Ascending aorta (tissue), 2 donors: ENCODE measurements at regions not wholly inside any gene's neighbourhood (a gene's known extent, or its start where the extent isn't known, plus 50 kb on each side); places are given as distances from the start of the nearest gene placed in this dataset.

Experiments
- DNase-seq, 2 donors: peaks; one replicate each; pipeline ENCODE4 v3.0.0-alpha.2; 2019; ENCODE audit warnings: low spot score in 2 of 2
- H3K27ac ChIP-seq, 2 donors: fragments of 200-600 bp; sonication (generic); one replicate each; pipeline ENCODE4 v1.5.1; 2016 to 2017; ENCODE audit warnings: mild to moderate bottlenecking in 1 of 2
- H3K27me3 ChIP-seq: fragments of 200-600 bp; sonication (generic); one replicate; pipeline ENCODE4 v1.5.1; 2017
- H3K36me3 ChIP-seq, 2 donors: fragments of 200-600 bp; sonication (generic); one replicate each; pipeline ENCODE4 v1.5.1; 2016
- H3K4me1 ChIP-seq, 2 donors: fragments of 200-600 bp; sonication (generic); one replicate each; pipeline ENCODE4 v1.5.1; 2016 to 2017; ENCODE audit warnings: mild to moderate bottlenecking in 1 of 2
- H3K4me3 ChIP-seq, 2 donors: fragments of 200-600 bp; sonication (generic); one replicate each; pipeline ENCODE4 v1.5.1; 2016 to 2017; ENCODE audit warnings: mild to moderate bottlenecking in 1 of 2
- H3K9me3 ChIP-seq, 2 donors: fragments of 200-600 bp; sonication (generic); one replicate each; pipeline ENCODE4 v1.5.1; 2016
- CTCF ChIP-seq, 3 experiments: fragments of 200-600 bp in 2 of 3; fragments of 450-650 bp in 1 of 3; sonication (generic) in 2 of 3; IDR thresholded peaks; one replicate each; pipeline ENCODE4 v1.5.1; 2016 to 2019; ENCODE audit warnings: antibody characterized with exemption in 3 of 3, mild to moderate bottlenecking in 1 of 3, moderate library complexity in 1 of 3
- intact Hi-C: fragments of 100-400 bp; cut with DNase I; formaldehyde crosslinking; loops from one replicate; pipeline ENCODE4 v1.15.1; 2023

- peaks cover 0 to under 1% of the 10 kb centered on the region in 2 donors for H3K9me3 ChIP-seq
- H3K4me1 ChIP-seq, result no peaks in the 10 kb centered on the region
- TF ChIP-seq CTCF (IDR thresholded peaks at IDR 0.05), result no peak
- H3K36me3 ChIP-seq, result no peaks in the 10 kb centered on the region
- intact Hi-C loops, result no loop called here
- no peak overlapping the region for H3K4me3 ChIP-seq
- H3K27ac ChIP-seq, result no peak overlapping the region
- no peaks in the 10 kb centered on the region for H3K27me3 ChIP-seq
- no peak for DNase-seq
Measured at GRCh38 chr10:108252771-108253170, 1088.3 kb upstream of the SORCS1 start.

GRCh38 chr10:108250936-108251620 is 1086.6 kb upstream of the SORCS1 start:
- intact Hi-C loops, result no loop called here

GRCh38 chr10:108249940-108250339 is 1085.4 kb upstream of the SORCS1 start:
- intact Hi-C loops, result no loop called here
- no peak for TF ChIP-seq CTCF (IDR thresholded peaks at IDR 0.05)
- no peaks in the 10 kb centered on the region for H3K36me3 ChIP-seq
- H3K27ac ChIP-seq, result no peak overlapping the region
- H3K9me3 ChIP-seq, result peaks cover 0 to 6% of the 10 kb centered on the region in 2 donors
- no peaks in the 10 kb centered on the region for H3K27me3 ChIP-seq
- H3K4me1 ChIP-seq, result no peaks in the 10 kb centered on the region
- no peak for DNase-seq
- no peak overlapping the region for H3K4me3 ChIP-seq

More at GRCh38 chr10:108250936-108251620, 1086.6 kb upstream of the SORCS1 start:
- TF ChIP-seq CTCF (IDR thresholded peaks at IDR 0.05), result no peak
- no peaks in the 10 kb centered on the region for H3K36me3 ChIP-seq
- no peak overlapping the region for H3K4me3 ChIP-seq
- no peaks in the 10 kb centered on the region for H3K4me1 ChIP-seq
- H3K9me3 ChIP-seq, result peaks cover 0 to 6% of the 10 kb centered on the region in 2 donors
- no peak for DNase-seq
- no peaks in the 10 kb centered on the region for H3K27me3 ChIP-seq
- H3K27ac ChIP-seq, result no peak overlapping the region

DNA sequence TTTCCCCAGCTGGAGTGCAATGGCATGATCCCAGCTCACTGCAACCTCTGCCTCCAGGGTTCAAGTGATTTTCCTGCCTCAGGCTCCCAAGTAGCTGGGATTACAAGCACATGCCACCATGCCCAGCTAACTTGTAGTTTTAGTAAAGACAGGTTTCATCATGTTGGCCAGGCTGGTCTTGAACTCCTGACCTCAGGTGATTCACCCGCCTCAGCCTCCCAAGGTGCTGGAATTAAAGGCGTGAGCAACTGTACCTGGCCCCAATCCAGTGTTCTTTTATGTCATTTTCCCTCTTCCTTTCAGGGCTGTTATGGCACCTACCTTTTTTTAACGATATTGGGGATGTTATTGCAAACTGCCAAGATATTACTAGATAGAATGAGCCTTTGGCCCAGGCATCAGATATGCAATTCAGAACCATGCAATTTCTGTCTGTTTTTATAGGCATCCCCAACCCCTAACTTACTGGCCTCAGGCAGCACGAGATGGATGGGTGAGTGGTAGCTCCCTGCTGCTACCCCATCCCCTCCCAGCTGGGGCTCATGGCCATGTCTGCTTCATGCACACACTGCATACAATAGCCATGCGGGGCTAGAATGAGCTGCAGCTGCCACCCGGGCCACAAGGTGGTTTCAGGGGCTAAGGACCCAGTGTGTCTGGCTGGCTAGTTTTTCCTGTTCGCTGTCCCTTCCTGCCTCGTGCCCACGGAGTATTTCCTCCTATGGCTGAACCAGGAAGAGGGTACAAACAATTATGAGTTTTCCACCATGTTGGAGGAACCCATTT is 1080.1 kb upstream of the SORCS1 start:
- Histone ChIP-seq H3K36me3 (no peaks in the 10 kb centered on the region), H3K27ac (no peak overlapping the region), H3K4me3 (no peak overlapping the region), H3K9me3 (peaks cover 0 to 6% of the 10 kb centered on the region in 2 donors), H3K4me1 (no peaks in the 10 kb centered on the region), H3K27me3 (no peaks in the 10 kb centered on the region)
- no peak for DNase-seq
- no peak for TF ChIP-seq CTCF (IDR thresholded peaks at IDR 0.05)
- intact Hi-C loops, result no loop called here

DNA sequence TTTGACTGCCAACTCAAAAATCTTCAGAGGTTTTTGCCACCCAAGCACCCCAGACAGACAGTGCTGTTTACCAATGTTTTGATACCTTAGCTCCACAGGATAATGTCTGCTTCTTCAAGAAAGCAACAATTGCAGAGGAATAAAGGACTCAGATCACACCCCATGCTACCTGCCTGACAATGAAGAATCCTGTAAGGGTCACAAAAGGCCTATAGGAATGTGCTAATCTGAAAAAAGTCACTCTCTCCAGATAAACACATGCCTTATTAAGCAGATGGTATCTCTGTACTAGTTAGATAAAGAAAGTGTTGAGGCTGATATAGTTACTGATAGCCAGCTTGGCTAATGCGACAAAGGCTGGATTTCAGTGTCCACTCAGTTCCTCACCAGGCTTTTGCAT is 1076.7 kb upstream of the SORCS1 start:
- Histone ChIP-seq H3K27ac (no peak overlapping the region), H3K27me3 (no peaks in the 10 kb centered on the region), H3K36me3 (no peaks in the 10 kb centered on the region), H3K9me3 (no peaks in the 10 kb centered on the region), H3K4me3 (no peak overlapping the region), H3K4me1 (no peaks in the 10 kb centered on the region)
- intact Hi-C loops, result no loop called here
- no peak for TF ChIP-seq CTCF (IDR thresholded peaks at IDR 0.05)
- no peak for DNase-seq
